NT2/D1 (cell line): ENCODE measurements at regions not wholly inside any gene's neighbourhood (a gene's known extent, or its start where the extent isn't known, plus 50 kb on each side); places are given as distances from the start of the nearest gene placed in this dataset.

Experiments
- SUZ12 ChIP-seq: IDR thresholded peaks from 2 replicates; pipeline ENCODE4 v1.6.1; 2011; ENCODE audit not compliant: insufficient read length, insufficient read depth; ENCODE audit errors: extremely low read depth
- ZNF274 ChIP-seq: IDR thresholded peaks from 2 replicates; pipeline ENCODE4 v1.6.1; 2011; ENCODE audit warnings: mild to moderate bottlenecking, low read depth, low read length

- TF ChIP-seq ZNF274 (no peak), SUZ12 (no peak)
These were observed 180.7 kb upstream of the ZNF618 start for GRCh38 chr9:113695440-113695851.
